Stomach (tissue), 8 donors: ENCODE measurements at regions not wholly inside any gene's neighbourhood (a gene's known extent, or its start where the extent isn't known, plus 50 kb on each side); places are given as distances from the start of the nearest gene placed in this dataset.

Source experiments
- DNase-seq, 2 donors: peaks; one replicate each; pipeline versions ENCODE4 v3.0.0 to v3.0.0-alpha.2; 2013 to 2019
- H3K27ac ChIP-seq, 5 donors: fragments of 200-600 bp in 4 of 5; sonication (generic) in 4 of 5; one replicate each; pipeline ENCODE4 v1.5.1; 2013 to 2019; ENCODE audit warnings: mild to moderate bottlenecking in 1 of 5, moderate library complexity in 1 of 5
- H3K27me3 ChIP-seq, 3 donors: fragments of 200-600 bp; sonication (generic); one replicate each; pipeline ENCODE4 v1.5.1; 2017 to 2019; ENCODE audit warnings: mixed run types in 1 of 3
- H3K36me3 ChIP-seq, 4 donors: fragments of 200-600 bp; sonication (generic); 1 replicate in 3 of 4; 2 replicates in 1 of 4; pipeline ENCODE4 v1.5.1; 2016 to 2019
- H3K4me1 ChIP-seq, 4 donors: fragments of 200-600 bp; sonication (generic); one replicate each; pipeline ENCODE4 v1.5.1; 2016 to 2019
- H3K4me3 ChIP-seq, 4 donors: fragments of 200-600 bp; sonication (generic) in 3 of 4; one replicate each; pipeline ENCODE4 v1.5.1; 2016 to 2019; ENCODE audit warnings: mild to moderate bottlenecking in 1 of 4
- H3K9me3 ChIP-seq, 4 donors: fragments of 200-600 bp; sonication (generic); one replicate each; pipeline ENCODE4 v1.5.1; 2016 to 2019
- CTCF ChIP-seq, 7 experiments: fragments of 450-650 bp in 4 of 7; fragments of 200-600 bp in 3 of 7; sonication (generic) in 3 of 7; IDR thresholded peaks; one replicate each; pipeline ENCODE4 v1.5.1; 2016 to 2019; ENCODE audit warnings: antibody characterized with exemption in 7 of 7, control low read depth in 2 of 7, mild to moderate bottlenecking in 1 of 7
- EP300 ChIP-seq: sonication (generic); formaldehyde crosslinking; IDR thresholded peaks from one replicate; pipeline ENCODE4 v1.6.1; 2017; ENCODE audit warnings: antibody characterized with exemption
- POLR2A ChIP-seq, 4 donors: fragments of 450-650 bp; IDR thresholded peaks; one replicate each; pipeline ENCODE4 v1.6.1; 2016; ENCODE audit warnings: antibody characterized with exemption in 4 of 4, control low read depth in 2 of 4, mild to moderate bottlenecking in 1 of 4, moderate library complexity in 1 of 4
- POLR2AphosphoS5 ChIP-seq, 3 donors: sonication (generic); formaldehyde crosslinking; IDR thresholded peaks; one replicate each; pipeline ENCODE4 v1.6.1; 2016; ENCODE audit warnings: antibody characterized with exemption in 3 of 3
- WGBS, 5 donors: extraction: QIAGEN DNeasy Blood & Tissue Kit in 3 of 5; methylation state at CpG; one replicate each; pipeline versions ENCODE4 v1.1.5 to v1.1.7; 2013 to 2018; 5-methylcytosine and 5-hydroxymethylcytosine counted together
- intact Hi-C: fragments of 100-400 bp; cut with DNase I; formaldehyde crosslinking; loops from one replicate; pipeline ENCODE4 v1.15.1; 2023; ENCODE audit warnings: low total_unique reads
- donor health status: healthy with polysubstance abuse.
- donor health status: Bipolar disorder and iron deficiency.
- donor health status: healthy.

GRCh38 chr13:111973186-111973585 is 93.8 kb upstream of the SOX1 start:
- peaks cover 0 to 4% (median 0%) of the 10 kb centered on the region in 4 donors for H3K4me1 ChIP-seq
- H3K36me3 ChIP-seq: no peaks in the 10 kb centered on the region
- H3K4me3 ChIP-seq: no peak overlapping the region
- H3K27me3 ChIP-seq: peaks cover 5 to 68% (median 24%) of the 10 kb centered on the region in 3 donors
- intact Hi-C loops: no loop called here
- H3K27ac ChIP-seq: no peak overlapping the region
- no peak for DNase-seq
- H3K9me3 ChIP-seq: peaks cover 0 to 10% (median 0%) of the 10 kb centered on the region in 4 donors
- 25 to 52% (median 32%) methylated on average over 15 of the region's 15 CpGs for WGBS, 5 donors
- TF ChIP-seq EP300 (no peak), POLR2AphosphoS5 (IDR thresholded peaks at IDR 0.05) (no peak), CTCF (IDR thresholded peaks at IDR 0.05) (no peak), POLR2A (IDR thresholded peaks at IDR 0.05) (no peak)

GRCh38 chr13:111973605-111974340 is 93.2 kb upstream of the SOX1 start:
- Histone ChIP-seq H3K27ac (no peak overlapping the region), H3K4me3 (no peak overlapping the region), H3K9me3 (peaks cover 0 to 10% (median 0%) of the 10 kb centered on the region in 4 donors), H3K27me3 (peaks cover 5 to 67% (median 24%) of the 10 kb centered on the region in 3 donors), H3K4me1 (peaks cover 0 to 4% (median 0%) of the 10 kb centered on the region in 4 donors), H3K36me3 (no peaks in the 10 kb centered on the region)
- DNase-seq: peak in 1 of 2 donors; percentile 49
- intact Hi-C loops: no loop called here
- TF ChIP-seq EP300 (no peak), CTCF (IDR thresholded peaks at IDR 0.05) (no peak), POLR2A (IDR thresholded peaks at IDR 0.05) (no peak), POLR2AphosphoS5 (IDR thresholded peaks at IDR 0.05) (no peak)
- 23 to 37% (median 32%) methylated on average over 16 of the region's 16 CpGs for WGBS, 5 donors

- H3K4me1 ChIP-seq: peaks cover 0 to 4% (median 0%) of the 10 kb centered on the region in 4 donors
- peaks cover 5 to 65% (median 24%) of the 10 kb centered on the region in 3 donors for H3K27me3 ChIP-seq
- 68 to 76% (median 71%) methylated on average over 13 of the region's 13 CpGs for WGBS, 5 donors
- no peak overlapping the region for H3K27ac ChIP-seq
- intact Hi-C loops: no loop called here
- DNase-seq: no peak
- H3K9me3 ChIP-seq: peaks cover 0 to 10% (median 0%) of the 10 kb centered on the region in 4 donors
- TF ChIP-seq POLR2AphosphoS5 (IDR thresholded peaks at IDR 0.05) (no peak), POLR2A (IDR thresholded peaks at IDR 0.05) (no peak), CTCF (IDR thresholded peaks at IDR 0.05) (no peak), EP300 (no peak)
- H3K4me3 ChIP-seq: no peak overlapping the region
- H3K36me3 ChIP-seq: no peaks in the 10 kb centered on the region
These were observed 92.7 kb upstream of the SOX1 start for GRCh38 chr13:111974341-111974640.

GRCh38 chr13:111975539-111976473 is 91.1 kb upstream of the SOX1 start:
- H3K27ac ChIP-seq: no peak overlapping the region
- H3K36me3 ChIP-seq: no peaks in the 10 kb centered on the region
- DNase-seq: no peak
- H3K27me3 ChIP-seq: peaks cover 5 to 65% (median 24%) of the 10 kb centered on the region in 3 donors
- peaks cover 0 to 10% (median 0%) of the 10 kb centered on the region in 4 donors for H3K9me3 ChIP-seq
- H3K4me1 ChIP-seq: peaks cover 0 to 4% (median 0%) of the 10 kb centered on the region in 4 donors
- no peak for TF ChIP-seq EP300
- no peak for TF ChIP-seq POLR2A (IDR thresholded peaks at IDR 0.05)
- no peak for TF ChIP-seq CTCF (IDR thresholded peaks at IDR 0.05)
- no peak for TF ChIP-seq POLR2AphosphoS5 (IDR thresholded peaks at IDR 0.05)
- 67 to 85% (median 83%) methylated on average over 37 to 49 of the region's 49 CpGs for WGBS, 5 donors
- H3K4me3 ChIP-seq: no peak overlapping the region
- intact Hi-C loops: no loop called here
